DND-41 (cell line): ENCODE measurements at regions not wholly inside any gene's neighbourhood (a gene's known extent, or its start where the extent isn't known, plus 50 kb on each side); places are given as distances from the start of the nearest gene placed in this dataset.

Source experiments
- CTCF ChIP-seq: IDR thresholded peaks from 2 replicates; pipeline ENCODE4 v1.5.1; 2012; ENCODE audit warnings: borderline replicate concordance, low read length, moderate library complexity, mild to moderate bottlenecking; ENCODE audit not compliant: poor library complexity, severe bottlenecking; ENCODE audit errors: extremely low read depth
- EZH2 ChIP-seq: IDR thresholded peaks from 3 replicates; pipeline ENCODE4 v1.6.1; 2012; ENCODE audit warnings: borderline replicate concordance, low read depth, mild to moderate bottlenecking, moderate library complexity, low read length, inconsistent platforms; ENCODE audit not compliant: severe bottlenecking

- TF ChIP-seq CTCF, result no peak
- no peak for TF ChIP-seq EZH2
Observed at GRCh38 chr22:48321986-48322545, 1505.6 kb downstream of the BRD1 start.
